ENCODE measurements at regions not wholly inside any gene's neighbourhood (a gene's known extent, or its start where the extent isn't known, plus 50 kb on each side); places are given as distances from the start of the nearest gene placed in this dataset.

DNA sequence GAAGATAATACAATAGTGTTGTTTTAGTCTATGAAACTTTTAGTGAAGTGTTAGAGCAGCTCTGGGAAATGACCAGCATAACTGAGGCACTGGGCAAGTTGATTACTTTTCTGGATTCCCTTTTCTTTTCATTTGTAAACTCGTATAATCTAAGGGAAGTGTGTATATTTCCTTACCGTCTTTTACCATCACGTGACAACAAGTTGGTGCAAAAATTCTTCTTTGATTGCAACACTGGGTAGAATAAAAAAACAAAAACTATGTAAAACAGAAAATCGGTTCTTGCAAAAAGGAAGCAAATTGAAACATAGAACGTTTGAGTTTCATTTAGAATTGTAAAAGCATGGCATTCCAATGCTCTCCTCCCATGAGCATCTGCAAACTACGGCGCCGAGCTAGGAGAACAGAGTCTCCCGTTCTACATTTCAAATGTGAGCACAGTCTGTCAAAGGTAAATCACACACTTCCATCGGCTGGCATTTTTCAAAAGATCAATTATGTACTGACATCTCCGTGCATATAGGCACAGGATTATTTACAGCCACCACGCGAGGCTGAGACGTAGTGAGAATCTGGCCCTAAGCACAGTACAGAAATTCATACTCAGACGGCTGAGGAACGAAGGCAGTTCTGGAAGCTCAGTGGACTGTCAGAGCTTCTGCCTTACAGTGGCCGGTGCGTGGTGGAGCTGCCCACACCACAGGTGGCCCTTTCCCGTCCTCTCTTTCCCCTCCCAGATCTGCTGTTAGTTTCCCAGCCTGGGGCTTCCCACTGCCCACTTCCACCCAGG lies 314.0 kb downstream of the BMP7 start:
- no peak; the same call in 1 of the 2 replicates for ATAC-seq
- no peaks in the 10 kb centered on the region for H3K36me3 ChIP-seq (ENCODE audit: control insufficient read depth, insufficient read depth, low read length)
- CTCF ChIA-PET = no interaction called here
- H3K4me1 ChIP-seq (ENCODE audit: control insufficient read depth, insufficient read depth, low read length) = no peaks in the 10 kb centered on the region
- no peaks in the 10 kb centered on the region for H3K27me3 ChIP-seq (ENCODE audit: control insufficient read depth, insufficient read depth, low read length)
- intact Hi-C loops (cut with micrococcal nuclease; ENCODE audit: unreplicated experiment) = no loop called here
- TF ChIP-seq, protein P1, sequence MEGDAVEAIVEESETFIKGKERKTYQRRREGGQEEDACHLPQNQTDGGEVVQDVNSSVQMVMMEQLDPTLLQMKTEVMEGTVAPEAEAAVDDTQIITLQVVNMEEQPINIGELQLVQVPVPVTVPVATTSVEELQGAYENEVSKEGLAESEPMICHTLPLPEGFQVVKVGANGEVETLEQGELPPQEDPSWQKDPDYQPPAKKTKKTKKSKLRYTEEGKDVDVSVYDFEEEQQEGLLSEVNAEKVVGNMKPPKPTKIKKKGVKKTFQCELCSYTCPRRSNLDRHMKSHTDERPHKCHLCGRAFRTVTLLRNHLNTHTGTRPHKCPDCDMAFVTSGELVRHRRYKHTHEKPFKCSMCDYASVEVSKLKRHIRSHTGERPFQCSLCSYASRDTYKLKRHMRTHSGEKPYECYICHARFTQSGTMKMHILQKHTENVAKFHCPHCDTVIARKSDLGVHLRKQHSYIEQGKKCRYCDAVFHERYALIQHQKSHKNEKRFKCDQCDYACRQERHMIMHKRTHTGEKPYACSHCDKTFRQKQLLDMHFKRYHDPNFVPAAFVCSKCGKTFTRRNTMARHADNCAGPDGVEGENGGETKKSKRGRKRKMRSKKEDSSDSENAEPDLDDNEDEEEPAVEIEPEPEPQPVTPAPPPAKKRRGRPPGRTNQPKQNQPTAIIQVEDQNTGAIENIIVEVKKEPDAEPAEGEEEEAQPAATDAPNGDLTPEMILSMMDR (IDR thresholded peaks at IDR 0.05) = no peak
- no peak for TF ChIP-seq REST (IDR thresholded peaks at IDR 0.05; ENCODE audit: insufficient read depth in 1 of 2, low read depth in 2 of 2, low read length in 1 of 2)
- no peak for TF ChIP-seq TCF7L2 (IDR thresholded peaks at IDR 0.05; ENCODE audit: low read depth, low read length)
- no peak for TF ChIP-seq POLR2AphosphoS5 (IDR thresholded peaks at IDR 0.05; ENCODE audit: low read depth, low read length)
- no peak for TF ChIP-seq SIN3A (IDR thresholded peaks at IDR 0.05; ENCODE audit: borderline replicate concordance, insufficient read depth, low read depth, low read length)
- no peak overlapping the region for H3K27ac ChIP-seq (ENCODE audit: low read length)
- no TSS peak for BruUV-seq (replicated peaks)
- H3K9me3 ChIP-seq (ENCODE audit: control insufficient read depth, insufficient read depth, low read depth, low read length) = no peaks in the 10 kb centered on the region
- no peak for DNase-seq (ENCODE audit: low read depth, low spot score)
- in situ Hi-C loops (cut with HindIII; ENCODE audit: low pct_unique_long_range_greater_than_20kb, low sequenced_read_pairs) = no loop called here
- H3K4me3 ChIP-seq (ENCODE audit: low read depth in 2 of 2, low read length in 2 of 2) = no peak overlapping the region
- POLR2A ChIA-PET = no interaction called here

- no peak overlapping the region for H3K4me3 ChIP-seq (ENCODE audit: low read depth in 2 of 2, low read length in 2 of 2)
- ChIA-PET CTCF (no interaction called here), POLR2A (no interaction called here)
- intact Hi-C loops (cut with micrococcal nuclease; ENCODE audit: unreplicated experiment) (no loop called here), in situ Hi-C loops (cut with HindIII; ENCODE audit: low pct_unique_long_range_greater_than_20kb, low sequenced_read_pairs) (no loop called here)
- H3K4me1 ChIP-seq (ENCODE audit: control insufficient read depth, insufficient read depth, low read length) = no peaks in the 10 kb centered on the region
- DNase-seq (ENCODE audit: low read depth, low spot score) = no peak
- no peaks in the 10 kb centered on the region for H3K9me3 ChIP-seq (ENCODE audit: control insufficient read depth, insufficient read depth, low read depth, low read length)
- H3K27me3 ChIP-seq (ENCODE audit: control insufficient read depth, insufficient read depth, low read length) = no peaks in the 10 kb centered on the region
- H3K36me3 ChIP-seq (ENCODE audit: control insufficient read depth, insufficient read depth, low read length) = no peaks in the 10 kb centered on the region
- H3K27ac ChIP-seq (ENCODE audit: low read length) = no peak overlapping the region
- TF ChIP-seq REST (IDR thresholded peaks at IDR 0.05; ENCODE audit: insufficient read depth in 1 of 2, low read depth in 2 of 2, low read length in 1 of 2) = no peak
- no peak for TF ChIP-seq SIN3A (IDR thresholded peaks at IDR 0.05; ENCODE audit: borderline replicate concordance, insufficient read depth, low read depth, low read length)
- TF ChIP-seq, protein P1 (IDR thresholded peaks at IDR 0.05) = no peak
- no peak for TF ChIP-seq POLR2AphosphoS5 (IDR thresholded peaks at IDR 0.05; ENCODE audit: low read depth, low read length)
- TF ChIP-seq TCF7L2 (IDR thresholded peaks at IDR 0.05; ENCODE audit: low read depth, low read length) = no peak
- ATAC-seq = no peak
- BruUV-seq (replicated peaks) = no TSS peak
These were observed 313.3 kb downstream of the BMP7 start for GRCh38 chr20:56953048-56953586.
